Esophagus squamous epithelium (tissue), 4 donors: ENCODE measurements at regions not wholly inside any gene's neighbourhood (a gene's known extent, or its start where the extent isn't known, plus 50 kb on each side); places are given as distances from the start of the nearest gene placed in this dataset.

Source experiments
- POLR2A ChIP-seq, 4 donors: fragments of 450-650 bp; IDR thresholded peaks; one replicate each; pipeline ENCODE4 v1.6.1; 2017; ENCODE audit warnings: antibody characterized with exemption in 4 of 4, mild to moderate bottlenecking in 4 of 4, moderate library complexity in 3 of 4
- TF ChIP-seq, protein P1 (sequence below), 6 experiments: fragments of 450-650 bp in 4 of 6; fragments of 200-600 bp in 2 of 6; sonication (generic) in 2 of 6; IDR thresholded peaks; one replicate each; pipeline ENCODE4 v1.5.1; 2016 to 2019; ENCODE audit warnings: antibody characterized with exemption in 6 of 6, mild to moderate bottlenecking in 4 of 6, moderate library complexity in 4 of 6

DNA sequence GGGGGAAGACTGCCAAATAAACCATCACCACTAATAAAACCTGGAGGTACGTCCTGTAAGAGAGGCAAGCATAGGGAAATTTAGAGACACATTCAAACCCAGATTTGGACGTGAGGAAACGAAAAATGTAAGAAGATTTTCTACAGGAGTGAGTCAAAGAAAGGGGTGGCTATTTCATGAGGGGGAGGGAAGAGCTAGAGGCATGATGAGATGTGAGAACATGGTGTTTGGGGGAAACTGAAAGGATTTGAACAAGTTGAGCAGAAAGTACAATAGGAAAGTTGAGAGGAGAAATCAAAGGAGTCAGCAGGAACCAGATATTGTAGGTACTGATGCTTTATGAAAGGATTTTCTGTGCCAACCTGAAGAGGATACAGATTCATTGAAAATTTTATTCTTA lies 179.1 kb upstream of the HS3ST5 start:
- TF ChIP-seq, protein P1, sequence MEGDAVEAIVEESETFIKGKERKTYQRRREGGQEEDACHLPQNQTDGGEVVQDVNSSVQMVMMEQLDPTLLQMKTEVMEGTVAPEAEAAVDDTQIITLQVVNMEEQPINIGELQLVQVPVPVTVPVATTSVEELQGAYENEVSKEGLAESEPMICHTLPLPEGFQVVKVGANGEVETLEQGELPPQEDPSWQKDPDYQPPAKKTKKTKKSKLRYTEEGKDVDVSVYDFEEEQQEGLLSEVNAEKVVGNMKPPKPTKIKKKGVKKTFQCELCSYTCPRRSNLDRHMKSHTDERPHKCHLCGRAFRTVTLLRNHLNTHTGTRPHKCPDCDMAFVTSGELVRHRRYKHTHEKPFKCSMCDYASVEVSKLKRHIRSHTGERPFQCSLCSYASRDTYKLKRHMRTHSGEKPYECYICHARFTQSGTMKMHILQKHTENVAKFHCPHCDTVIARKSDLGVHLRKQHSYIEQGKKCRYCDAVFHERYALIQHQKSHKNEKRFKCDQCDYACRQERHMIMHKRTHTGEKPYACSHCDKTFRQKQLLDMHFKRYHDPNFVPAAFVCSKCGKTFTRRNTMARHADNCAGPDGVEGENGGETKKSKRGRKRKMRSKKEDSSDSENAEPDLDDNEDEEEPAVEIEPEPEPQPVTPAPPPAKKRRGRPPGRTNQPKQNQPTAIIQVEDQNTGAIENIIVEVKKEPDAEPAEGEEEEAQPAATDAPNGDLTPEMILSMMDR (IDR thresholded peaks at IDR 0.05), result no peak
- TF ChIP-seq POLR2A (IDR thresholded peaks at IDR 0.05), result no peak
